Natural killer cell (primary cell): ENCODE measurements at regions not wholly inside any gene's neighbourhood (a gene's known extent, or its start where the extent isn't known, plus 50 kb on each side); places are given as distances from the start of the nearest gene placed in this dataset.

Source experiments
- ATAC-seq, 3 donors: fragments of 150-1000 bp in 2 of 3; fragments of 200-7000 bp in 1 of 3; cut with Tn5 transposase; 1 replicate in 1 of 3; 2 replicates in 2 of 3; pipeline ENCODE4 v1.10.0; 2021; ENCODE audit warnings: mild to moderate bottlenecking in 2 of 3, moderate library complexity in 2 of 3
- DNase-seq, 2 donors: peaks; one replicate each; pipeline versions ENCODE4 v3.0.0 to v3.0.0-alpha.2; 2013 to 2021; ENCODE audit warnings: mixed read lengths in 1 of 2
- H3K27ac ChIP-seq: one replicate; pipeline ENCODE4 v1.5.1; 2013; ENCODE audit warnings: mild to moderate bottlenecking, low read length
- H3K27me3 ChIP-seq: one replicate; pipeline ENCODE4 v1.6.1; 2013; ENCODE audit warnings: low read length; ENCODE audit not compliant: control insufficient read depth, insufficient read depth
- H3K36me3 ChIP-seq: one replicate; pipeline ENCODE4 v1.6.1; 2013; ENCODE audit warnings: low read length; ENCODE audit not compliant: control insufficient read depth, insufficient read depth
- H3K4me1 ChIP-seq: one replicate; pipeline ENCODE4 v1.6.1; 2013; ENCODE audit warnings: low read length; ENCODE audit not compliant: control insufficient read depth, insufficient read depth
- H3K4me3 ChIP-seq: one replicate; pipeline ENCODE4 v1.5.1; 2013; ENCODE audit warnings: low read length
- H3K9me3 ChIP-seq: one replicate; pipeline ENCODE4 v1.6.1; 2013; ENCODE audit warnings: low read length; ENCODE audit not compliant: control insufficient read depth, insufficient read depth
- H3K27ac Mint-ChIP-seq, 2 donors: one replicate each; pipeline ENCODE4 v1.8.0; 2022; ENCODE audit warnings: mild to moderate bottlenecking in 2 of 2, mixed read lengths in 2 of 2, moderate library complexity in 1 of 2
- H3K27me3 Mint-ChIP-seq, 2 donors: one replicate each; pipeline ENCODE4 v1.8.0; 2022; ENCODE audit warnings: low read depth in 2 of 2, mixed read lengths in 2 of 2
- H3K36me3 Mint-ChIP-seq: one replicate; pipeline ENCODE4 v1.8.0; 2022; ENCODE audit warnings: mixed read lengths
- H3K4me1 Mint-ChIP-seq, 2 donors: one replicate each; pipeline ENCODE4 v1.8.0; 2022; ENCODE audit warnings: mixed read lengths in 2 of 2
- H3K4me3 Mint-ChIP-seq: one replicate; pipeline ENCODE4 v1.8.0; 2022; ENCODE audit warnings: mild to moderate bottlenecking, moderate library complexity, mixed read lengths
- H3K9me3 Mint-ChIP-seq, 2 donors: one replicate each; pipeline ENCODE4 v1.8.0; 2022; ENCODE audit warnings: mixed read lengths in 2 of 2
- WGBS: methylation state at CpG from one replicate; pipeline ENCODE4 v1.1.7; 2013; ENCODE audit warnings: missing lambda C conversion rate; ENCODE audit not compliant: insufficient coverage; 5-methylcytosine and 5-hydroxymethylcytosine counted together
- intact Hi-C: fragments of 100-400 bp; cut with micrococcal nuclease; formaldehyde crosslinking; loops from one replicate; pipeline ENCODE4 v1.14.2; 2022
- TF ChIP-seq, protein P1 (sequence below): fragments of 200-600 bp; IDR thresholded peaks from one replicate; pipeline ENCODE4 v1.8.0; 2022; ENCODE audit warnings: antibody characterized with exemption

DNA sequence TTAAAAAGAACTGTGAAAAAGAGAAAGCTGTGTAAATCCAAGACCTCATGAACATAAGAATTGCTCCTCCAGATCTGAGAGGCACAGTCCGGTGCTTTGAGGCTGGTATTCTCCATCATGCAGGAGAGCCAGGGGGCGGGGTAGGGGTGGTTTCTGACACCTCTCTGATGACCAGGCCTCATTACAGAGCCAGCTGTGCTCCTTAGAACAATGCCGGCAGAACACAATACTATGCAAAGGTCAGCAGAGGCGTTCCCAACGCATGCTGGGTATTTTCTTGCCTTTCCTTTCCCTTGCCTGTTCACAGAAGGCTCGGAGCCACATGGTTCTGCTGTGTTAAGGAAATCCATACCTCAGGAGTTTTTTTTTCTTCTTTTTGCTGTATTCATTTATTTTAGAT, 91.2 kb upstream of the SOD3 start:
- TF ChIP-seq, protein P1, sequence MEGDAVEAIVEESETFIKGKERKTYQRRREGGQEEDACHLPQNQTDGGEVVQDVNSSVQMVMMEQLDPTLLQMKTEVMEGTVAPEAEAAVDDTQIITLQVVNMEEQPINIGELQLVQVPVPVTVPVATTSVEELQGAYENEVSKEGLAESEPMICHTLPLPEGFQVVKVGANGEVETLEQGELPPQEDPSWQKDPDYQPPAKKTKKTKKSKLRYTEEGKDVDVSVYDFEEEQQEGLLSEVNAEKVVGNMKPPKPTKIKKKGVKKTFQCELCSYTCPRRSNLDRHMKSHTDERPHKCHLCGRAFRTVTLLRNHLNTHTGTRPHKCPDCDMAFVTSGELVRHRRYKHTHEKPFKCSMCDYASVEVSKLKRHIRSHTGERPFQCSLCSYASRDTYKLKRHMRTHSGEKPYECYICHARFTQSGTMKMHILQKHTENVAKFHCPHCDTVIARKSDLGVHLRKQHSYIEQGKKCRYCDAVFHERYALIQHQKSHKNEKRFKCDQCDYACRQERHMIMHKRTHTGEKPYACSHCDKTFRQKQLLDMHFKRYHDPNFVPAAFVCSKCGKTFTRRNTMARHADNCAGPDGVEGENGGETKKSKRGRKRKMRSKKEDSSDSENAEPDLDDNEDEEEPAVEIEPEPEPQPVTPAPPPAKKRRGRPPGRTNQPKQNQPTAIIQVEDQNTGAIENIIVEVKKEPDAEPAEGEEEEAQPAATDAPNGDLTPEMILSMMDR, result no peak
- intact Hi-C loops, result no loop called here
- no peak for DNase-seq
- Histone ChIP-seq H3K36me3 (no peaks in the 10 kb centered on the region), H3K27me3 (no peaks in the 10 kb centered on the region), H3K9me3 (no peaks in the 10 kb centered on the region), H3K27ac (no peak overlapping the region), H3K4me1 (no peaks in the 10 kb centered on the region), H3K4me3 (no peak overlapping the region)
- Mint-ChIP-seq H3K36me3 (no peaks in the 10 kb centered on the region), H3K27me3 (peaks cover 20 to 25% of the 10 kb centered on the region in 2 donors), H3K4me1 (no peaks in the 10 kb centered on the region), H3K4me3 (no peak overlapping the region), H3K9me3 (no peaks in the 10 kb centered on the region), H3K27ac (no peak overlapping the region)
- WGBS, result 85% methylated on average over 6 of the region's 6 CpGs
- ATAC-seq, result no peak

DNA sequence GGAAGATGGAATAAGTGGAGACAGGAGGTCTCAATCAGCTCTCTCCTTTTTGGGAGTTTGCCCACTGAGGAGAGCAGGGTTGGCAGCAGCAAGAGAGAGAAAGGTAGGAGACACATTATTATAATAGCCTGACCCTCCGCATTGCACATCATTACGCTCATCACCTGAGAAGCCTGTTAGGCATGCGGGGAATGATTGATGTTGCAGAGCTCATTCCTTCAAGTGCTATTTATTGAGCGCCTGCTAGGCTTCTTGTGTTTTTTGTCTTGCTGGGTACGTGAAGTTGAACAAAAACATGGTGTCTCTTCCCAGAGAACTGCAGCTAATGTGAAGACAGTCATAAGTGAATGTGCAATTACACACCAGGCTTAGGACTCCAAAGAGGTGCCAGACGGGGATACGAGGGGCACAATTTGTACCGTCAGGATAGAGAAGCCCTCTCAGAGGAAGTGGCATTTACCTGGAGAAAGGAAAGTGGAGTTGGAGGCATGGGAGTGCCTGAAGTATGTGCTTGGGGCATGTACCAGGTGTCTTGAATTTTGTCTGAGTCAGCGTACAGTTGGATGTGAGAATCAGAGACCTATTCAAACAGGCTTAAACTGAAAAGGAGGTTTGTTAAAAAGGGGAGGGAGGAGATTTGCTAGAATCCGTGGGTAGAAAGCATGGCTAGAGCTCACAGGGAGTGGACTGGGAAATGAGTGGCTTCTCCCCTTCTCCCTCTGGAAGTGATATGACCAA, 90.2 kb upstream of the SOD3 start:
- DNase-seq (no peak), ATAC-seq (no peak)
- Histone ChIP-seq H3K27ac (no peak overlapping the region), H3K36me3 (no peaks in the 10 kb centered on the region), H3K27me3 (no peaks in the 10 kb centered on the region), H3K4me3 (no peak overlapping the region), H3K4me1 (no peaks in the 10 kb centered on the region), H3K9me3 (no peaks in the 10 kb centered on the region)
- no peaks in the 10 kb centered on the region for H3K36me3 Mint-ChIP-seq
- 89% methylated on average over 10 of the region's 10 CpGs for WGBS
- no peak overlapping the region for H3K27ac Mint-ChIP-seq
- peaks cover 20 to 21% of the 10 kb centered on the region in 2 donors for H3K27me3 Mint-ChIP-seq
- H3K4me1 Mint-ChIP-seq, result no peaks in the 10 kb centered on the region
- no peaks in the 10 kb centered on the region for H3K9me3 Mint-ChIP-seq
- intact Hi-C loops, result no loop called here
- no peak overlapping the region for H3K4me3 Mint-ChIP-seq
- TF ChIP-seq, protein P1, result no peak

DNA sequence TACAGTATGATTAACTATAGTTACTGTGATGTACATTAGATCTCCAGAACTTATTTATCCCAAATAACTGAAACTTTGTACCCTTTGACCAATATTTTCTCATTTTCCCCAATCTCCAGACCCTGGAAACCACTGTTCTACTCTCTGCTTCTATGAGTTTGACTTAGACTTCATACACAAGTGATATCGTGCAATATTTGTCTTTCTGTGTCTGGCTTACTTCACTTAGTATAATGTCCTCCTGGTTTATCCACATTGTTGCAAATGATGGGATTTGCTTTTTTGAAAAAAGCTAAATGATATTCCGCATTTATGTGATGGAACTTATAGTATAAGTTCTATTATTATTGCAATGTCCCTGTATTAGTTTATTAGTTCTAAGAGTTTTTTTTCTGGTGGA, 81.8 kb upstream of the SOD3 start:
- H3K27ac Mint-ChIP-seq, result no peak overlapping the region
- H3K27ac ChIP-seq, result no peak overlapping the region
- H3K9me3 Mint-ChIP-seq, result peaks cover 6 to 7% of the 10 kb centered on the region in 2 donors
- no peaks in the 10 kb centered on the region for H3K36me3 ChIP-seq
- no peak overlapping the region for H3K4me3 Mint-ChIP-seq
- ATAC-seq (no peak), DNase-seq (no peak)
- peaks cover 8% of the 10 kb centered on the region for H3K9me3 ChIP-seq
- H3K4me1 Mint-ChIP-seq, result no peaks in the 10 kb centered on the region
- H3K4me1 ChIP-seq, result no peaks in the 10 kb centered on the region
- no CpG with 5 or more reads among the region's 2 CpGs for WGBS
- H3K27me3 Mint-ChIP-seq, result no peaks in the 10 kb centered on the region
- peaks cover 15% of the 10 kb centered on the region for H3K36me3 Mint-ChIP-seq
- H3K4me3 ChIP-seq, result no peak overlapping the region
- H3K27me3 ChIP-seq, result no peaks in the 10 kb centered on the region
- intact Hi-C loops, result no loop called here
- TF ChIP-seq, protein P1, result no peak

DNA sequence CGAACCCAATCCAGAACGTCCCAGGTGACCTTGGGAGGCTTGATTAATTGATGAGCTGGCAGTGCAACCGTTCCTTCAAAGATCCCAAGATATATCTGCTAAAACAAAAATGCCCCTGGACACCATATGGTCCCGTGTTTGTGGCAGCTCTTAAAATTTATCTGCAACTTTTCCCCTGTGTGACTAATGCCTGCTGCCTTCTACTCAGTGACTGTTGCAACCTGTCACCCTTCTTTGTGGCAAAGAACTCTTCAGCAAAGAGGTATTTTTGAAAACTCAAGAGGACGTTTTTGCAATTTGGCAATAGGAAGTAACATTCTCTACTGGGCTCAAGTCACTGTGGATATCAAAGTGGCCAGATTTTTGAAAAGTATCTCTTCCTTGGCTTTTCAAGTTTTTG, 75.8 kb upstream of the SOD3 start:
- WGBS, result 65% methylated on average over 5 of the region's 5 CpGs
- peaks cover 15% of the 10 kb centered on the region for H3K36me3 Mint-ChIP-seq

More for the DNA sequence above, 75.8 kb upstream of the SOD3 start:
- peaks cover 8% of the 10 kb centered on the region for H3K9me3 ChIP-seq
- ATAC-seq (no peak), DNase-seq (no peak)
- H3K4me3 ChIP-seq, result no peak overlapping the region
- TF ChIP-seq, protein P1, result no peak
- no peaks in the 10 kb centered on the region for H3K36me3 ChIP-seq
- H3K4me3 Mint-ChIP-seq, result no peak overlapping the region
- peaks cover 2 to 6% of the 10 kb centered on the region in 2 donors for H3K9me3 Mint-ChIP-seq
- H3K27ac ChIP-seq, result no peak overlapping the region
- no peaks in the 10 kb centered on the region for H3K4me1 ChIP-seq
- intact Hi-C loops, result no loop called here
- H3K4me1 Mint-ChIP-seq, result no peaks in the 10 kb centered on the region
- no peaks in the 10 kb centered on the region for H3K27me3 ChIP-seq
- no peak overlapping the region for H3K27ac Mint-ChIP-seq
- peaks cover 0 to 2% of the 10 kb centered on the region in 2 donors for H3K27me3 Mint-ChIP-seq
